Endothelial cell (in vitro differentiated cells): ENCODE measurements at regions not wholly inside any gene's neighbourhood (a gene's known extent, or its start where the extent isn't known, plus 50 kb on each side); places are given as distances from the start of the nearest gene placed in this dataset.

Experiments
- DNase-seq: peaks from one replicate; pipeline ENCODE4 v3.0.0; 2021; ENCODE audit warnings: low spot score
- H3K27ac Mint-ChIP-seq: one replicate; pipeline ENCODE4 v1.8.0; 2021; ENCODE audit warnings: mixed read lengths, inconsistent platforms; ENCODE audit not compliant: unreplicated experiment
- H3K27me3 Mint-ChIP-seq: one replicate; pipeline ENCODE4 v1.8.0; 2021; ENCODE audit warnings: mild to moderate bottlenecking, moderate library complexity, mixed read lengths, inconsistent platforms; ENCODE audit not compliant: unreplicated experiment
- H3K36me3 Mint-ChIP-seq: one replicate; pipeline ENCODE4 v1.8.0; 2021; ENCODE audit warnings: mild to moderate bottlenecking, low read depth, mixed read lengths, inconsistent platforms; ENCODE audit not compliant: unreplicated experiment
- H3K4me1 Mint-ChIP-seq: one replicate; pipeline ENCODE4 v1.8.0; 2021; ENCODE audit warnings: mild to moderate bottlenecking, mixed read lengths, inconsistent platforms; ENCODE audit not compliant: unreplicated experiment
- H3K4me3 Mint-ChIP-seq: one replicate; pipeline ENCODE4 v1.8.0; 2021; ENCODE audit warnings: mild to moderate bottlenecking, mixed read lengths, inconsistent platforms; ENCODE audit not compliant: unreplicated experiment
- H3K9me3 Mint-ChIP-seq: one replicate; pipeline ENCODE4 v1.8.0; 2021; ENCODE audit warnings: mixed read lengths, inconsistent platforms; ENCODE audit not compliant: unreplicated experiment
- TF ChIP-seq, protein P1 (sequence below): fragments of 200-600 bp; sonication (generic); IDR thresholded peaks from one replicate; pipeline ENCODE4 v1.5.0; 2021; ENCODE audit warnings: antibody characterized with exemption; ENCODE audit not compliant: unreplicated experiment

DNA sequence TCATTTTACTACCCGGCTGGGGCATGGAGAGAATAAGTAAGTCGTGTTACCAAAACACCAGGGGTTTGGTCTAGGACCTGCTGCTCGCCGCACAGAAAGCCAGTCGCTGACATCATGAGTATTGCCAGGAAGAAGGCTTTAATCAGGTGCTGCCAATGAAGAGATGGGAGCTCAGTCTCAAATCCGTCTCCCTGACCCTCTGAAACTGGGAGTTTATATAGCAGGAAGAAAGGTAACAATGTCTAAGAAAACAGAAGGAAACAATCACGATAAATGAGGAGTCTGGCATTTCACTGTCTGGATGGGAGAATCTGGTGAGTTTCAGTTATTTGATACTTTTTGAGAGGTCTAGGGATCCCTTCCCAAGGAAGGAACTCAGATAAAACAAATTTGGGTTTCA, 437.9 kb upstream of the JARID2 start:
- peaks cover 4% of the 10 kb centered on the region for H3K9me3 Mint-ChIP-seq
- peaks cover 4% of the 10 kb centered on the region for H3K4me1 Mint-ChIP-seq
- DNase-seq = no peak
- H3K36me3 Mint-ChIP-seq = peaks cover 10% of the 10 kb centered on the region
- no peak overlapping the region for H3K4me3 Mint-ChIP-seq
- TF ChIP-seq, protein P1, sequence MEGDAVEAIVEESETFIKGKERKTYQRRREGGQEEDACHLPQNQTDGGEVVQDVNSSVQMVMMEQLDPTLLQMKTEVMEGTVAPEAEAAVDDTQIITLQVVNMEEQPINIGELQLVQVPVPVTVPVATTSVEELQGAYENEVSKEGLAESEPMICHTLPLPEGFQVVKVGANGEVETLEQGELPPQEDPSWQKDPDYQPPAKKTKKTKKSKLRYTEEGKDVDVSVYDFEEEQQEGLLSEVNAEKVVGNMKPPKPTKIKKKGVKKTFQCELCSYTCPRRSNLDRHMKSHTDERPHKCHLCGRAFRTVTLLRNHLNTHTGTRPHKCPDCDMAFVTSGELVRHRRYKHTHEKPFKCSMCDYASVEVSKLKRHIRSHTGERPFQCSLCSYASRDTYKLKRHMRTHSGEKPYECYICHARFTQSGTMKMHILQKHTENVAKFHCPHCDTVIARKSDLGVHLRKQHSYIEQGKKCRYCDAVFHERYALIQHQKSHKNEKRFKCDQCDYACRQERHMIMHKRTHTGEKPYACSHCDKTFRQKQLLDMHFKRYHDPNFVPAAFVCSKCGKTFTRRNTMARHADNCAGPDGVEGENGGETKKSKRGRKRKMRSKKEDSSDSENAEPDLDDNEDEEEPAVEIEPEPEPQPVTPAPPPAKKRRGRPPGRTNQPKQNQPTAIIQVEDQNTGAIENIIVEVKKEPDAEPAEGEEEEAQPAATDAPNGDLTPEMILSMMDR = no peak
- no peak overlapping the region for H3K27ac Mint-ChIP-seq
- H3K27me3 Mint-ChIP-seq = peaks cover 3% of the 10 kb centered on the region

DNA sequence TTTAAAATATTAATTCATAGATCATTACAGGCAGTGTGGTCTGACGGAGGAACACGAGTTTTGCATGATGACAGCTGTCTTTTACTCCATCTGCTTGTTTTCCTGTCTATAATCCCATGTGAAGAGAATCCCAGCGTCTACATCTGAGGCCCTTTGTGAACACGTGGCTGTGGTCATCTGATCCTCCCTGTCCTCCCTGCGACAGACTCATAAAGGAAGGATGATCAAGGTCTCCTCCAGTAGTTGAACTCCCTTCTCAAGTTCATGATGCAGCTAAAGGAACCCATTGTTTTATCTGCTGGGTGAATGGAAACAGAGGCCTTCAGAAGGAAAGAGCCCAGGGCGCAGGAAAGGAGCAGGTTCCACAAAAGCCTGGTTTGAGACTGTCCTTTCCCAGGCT, 435.8 kb upstream of the JARID2 start:
- H3K27ac Mint-ChIP-seq = no peak overlapping the region
- peaks cover 10% of the 10 kb centered on the region for H3K36me3 Mint-ChIP-seq
- H3K9me3 Mint-ChIP-seq = peaks cover 4% of the 10 kb centered on the region
- peaks cover 3% of the 10 kb centered on the region for H3K27me3 Mint-ChIP-seq
- TF ChIP-seq, protein P1 = no peak
- H3K4me1 Mint-ChIP-seq = peaks cover 4% of the 10 kb centered on the region
- H3K4me3 Mint-ChIP-seq = no peak overlapping the region
- no peak for DNase-seq

DNA sequence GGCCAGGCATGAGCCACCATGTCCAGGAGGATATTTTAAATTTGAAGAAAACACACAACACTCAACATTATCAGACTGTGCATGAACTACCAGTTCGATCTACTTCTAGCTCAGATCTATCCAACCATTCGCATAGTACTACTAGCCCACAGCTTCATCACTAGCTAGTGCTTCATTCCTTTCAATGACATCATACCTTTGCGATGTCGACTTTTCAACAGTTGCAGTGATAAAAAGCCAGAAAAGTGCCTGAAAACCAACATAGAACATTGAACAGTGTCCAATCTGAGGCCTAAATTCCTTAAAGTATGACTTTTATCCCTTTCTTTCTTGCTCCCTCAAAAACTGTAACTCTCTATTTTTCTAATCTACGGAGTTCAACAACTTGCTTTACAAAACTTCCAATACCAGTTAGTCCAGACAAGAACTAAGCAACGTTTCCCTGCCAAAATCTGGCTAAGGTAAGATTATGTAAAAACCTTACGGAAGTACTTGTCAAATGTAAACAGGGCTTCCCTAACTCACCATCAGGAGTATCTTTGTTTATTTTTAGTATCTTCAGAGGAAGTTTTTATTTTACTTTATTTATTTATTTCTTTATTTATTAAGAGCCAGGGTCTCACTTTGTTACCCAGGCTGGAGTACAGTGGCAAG, 434.0 kb upstream of the JARID2 start:
- TF ChIP-seq, protein P1 = no peak
- H3K36me3 Mint-ChIP-seq = peaks cover 6% of the 10 kb centered on the region
- no peak for DNase-seq
- H3K4me3 Mint-ChIP-seq = no peak overlapping the region
- peaks cover 4% of the 10 kb centered on the region for H3K9me3 Mint-ChIP-seq
- peaks cover 3% of the 10 kb centered on the region for H3K27me3 Mint-ChIP-seq
- no peak overlapping the region for H3K27ac Mint-ChIP-seq
- peaks cover 4% of the 10 kb centered on the region for H3K4me1 Mint-ChIP-seq

DNA sequence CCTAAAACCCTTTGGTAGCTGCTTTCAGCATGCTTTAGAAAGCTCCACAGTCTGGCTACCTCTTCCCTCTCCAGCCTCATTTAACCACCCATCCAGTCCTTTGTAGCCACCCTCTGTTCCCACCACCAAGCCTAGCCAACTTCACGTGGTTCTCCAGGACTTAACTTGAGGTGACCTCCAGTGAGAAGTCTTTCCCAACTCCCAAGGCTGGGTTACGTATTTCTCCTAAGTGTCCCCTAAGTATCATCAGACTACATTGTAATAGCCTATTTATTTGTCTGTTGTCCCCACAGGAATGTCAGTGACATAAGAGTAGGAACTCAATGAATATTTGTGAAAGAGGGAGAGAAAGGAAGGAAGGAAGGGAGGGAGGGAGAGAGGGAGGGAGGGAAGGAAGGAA, 431.9 kb upstream of the JARID2 start:
- H3K36me3 Mint-ChIP-seq = no peaks in the 10 kb centered on the region
- no peaks in the 10 kb centered on the region for H3K9me3 Mint-ChIP-seq
- TF ChIP-seq, protein P1 = no peak
- no peak overlapping the region for H3K4me3 Mint-ChIP-seq
- H3K4me1 Mint-ChIP-seq = peaks cover 4% of the 10 kb centered on the region
- peaks cover 4% of the 10 kb centered on the region for H3K27me3 Mint-ChIP-seq
- no peak for DNase-seq
- no peak overlapping the region for H3K27ac Mint-ChIP-seq

DNA sequence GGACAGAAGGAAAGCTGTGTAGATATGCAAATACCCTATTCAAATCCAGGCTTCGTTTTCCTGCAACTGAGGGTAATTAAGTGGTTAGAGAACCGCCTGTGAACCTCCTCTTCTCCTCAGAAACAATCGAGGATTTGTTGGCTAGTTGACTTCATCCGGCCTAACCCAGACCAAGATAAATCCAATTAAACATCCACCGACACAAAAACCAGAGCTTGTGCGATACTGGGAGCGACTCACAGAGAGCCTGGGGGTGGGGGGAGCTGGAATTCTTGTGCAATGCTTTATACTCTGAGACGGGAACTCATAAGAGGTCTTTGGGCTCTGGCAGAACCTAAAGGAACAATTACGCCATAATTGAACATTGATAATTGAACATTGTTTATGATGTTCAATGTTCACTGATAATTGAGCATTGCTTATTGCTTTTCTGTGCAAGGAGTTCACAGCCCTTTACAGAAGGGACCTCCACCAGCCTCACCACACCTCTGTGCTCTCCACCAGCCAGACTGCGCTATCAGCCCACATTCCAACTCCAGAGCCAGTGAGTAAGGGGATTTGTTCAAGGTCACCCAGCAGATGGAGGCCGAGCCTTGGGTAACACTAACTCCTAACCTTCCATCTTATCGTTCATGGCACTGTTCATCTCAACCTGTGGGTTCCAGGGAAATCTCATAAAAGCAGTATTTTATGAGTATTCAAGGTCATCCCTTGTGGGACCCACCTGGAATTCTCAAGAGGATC, 429.6 kb upstream of the JARID2 start:
- no peaks in the 10 kb centered on the region for H3K9me3 Mint-ChIP-seq
- no peak overlapping the region for H3K4me3 Mint-ChIP-seq
- no peak overlapping the region for H3K27ac Mint-ChIP-seq
- H3K27me3 Mint-ChIP-seq = peaks cover 5% of the 10 kb centered on the region
- no peak for DNase-seq
- H3K36me3 Mint-ChIP-seq = no peaks in the 10 kb centered on the region
- no peaks in the 10 kb centered on the region for H3K4me1 Mint-ChIP-seq
- TF ChIP-seq, protein P1 = no peak
